GM21825 (cell line): ENCODE measurements at regions not wholly inside any gene's neighbourhood (a gene's known extent, or its start where the extent isn't known, plus 50 kb on each side); places are given as distances from the start of the nearest gene placed in this dataset.

Experiments
- ATAC-seq: cut with Tn5 transposase; IDR thresholded peaks from one replicate; pipeline ENCODE4 v1.9.1; 2021; ENCODE audit warnings: mild to moderate bottlenecking, moderate library complexity; ENCODE audit not compliant: unreplicated experiment

- ATAC-seq: no peak
Observed at GRCh38 chr6:145244349-145245100, 490.8 kb downstream of the EPM2A start.

- no peak for ATAC-seq
Observed at GRCh38 chr6:145245119-145245518, 490.2 kb downstream of the EPM2A start.

- ATAC-seq: no peak
Observed at GRCh38 chr6:145247692-145248419, 487.5 kb downstream of the EPM2A start.

GRCh38 chr6:145250436-145250835 is 484.9 kb downstream of the EPM2A start:
- ATAC-seq: no peak

- no peak for ATAC-seq
Observed at GRCh38 chr6:145252737-145253136, 482.6 kb downstream of the EPM2A start.

GRCh38 chr6:145254649-145255401 is 480.5 kb downstream of the EPM2A start:
- no peak for ATAC-seq

- ATAC-seq: no peak
Observed at GRCh38 chr6:145257704-145258103, 477.6 kb downstream of the EPM2A start.

GRCh38 chr6:145258122-145258521 is 477.2 kb downstream of the EPM2A start:
- no peak for ATAC-seq

GRCh38 chr6:145260484-145261175 is 474.7 kb downstream of the EPM2A start:
- no peak for ATAC-seq

GRCh38 chr6:145261758-145262157 is 473.6 kb downstream of the EPM2A start:
- no peak for ATAC-seq

GRCh38 chr6:145262771-145263170 is 472.5 kb downstream of the EPM2A start:
- no peak for ATAC-seq

- no peak for ATAC-seq
Observed at GRCh38 chr6:145263778-145264211, 471.5 kb downstream of the EPM2A start.

- ATAC-seq: no peak
Observed at GRCh38 chr6:145266432-145267075, 468.8 kb downstream of the EPM2A start.

- no peak for ATAC-seq
Observed at GRCh38 chr6:145267076-145267867, 468.0 kb downstream of the EPM2A start.

- no peak for ATAC-seq
Observed at GRCh38 chr6:145270464-145270863, 464.9 kb downstream of the EPM2A start.

- ATAC-seq: no peak
Observed at GRCh38 chr6:145271040-145271439, 464.3 kb downstream of the EPM2A start.

- no peak for ATAC-seq
Observed at GRCh38 chr6:145271577-145271976, 463.7 kb downstream of the EPM2A start.

GRCh38 chr6:145272246-145272645 is 463.1 kb downstream of the EPM2A start:
- no peak for ATAC-seq

GRCh38 chr6:145273136-145273535 is 462.2 kb downstream of the EPM2A start:
- no peak for ATAC-seq

- no peak for ATAC-seq
Observed at GRCh38 chr6:145274083-145274482, 461.2 kb downstream of the EPM2A start.
